OCI-LY3 (cell line): ENCODE measurements at regions not wholly inside any gene's neighbourhood (a gene's known extent, or its start where the extent isn't known, plus 50 kb on each side); places are given as distances from the start of the nearest gene placed in this dataset.

Experiments
- H2AFZ ChIP-seq: fragments of 200-600, 300-600 bp; shearing (Covaris generic); 2 replicates; pipeline ENCODE4 v1.6.0; 2014; ENCODE audit warnings: antibody characterized with exemption, low read depth, low read length
- H3K27ac ChIP-seq: fragments of 200-600, 300-600 bp; sonication (generic); 2 replicates; pipeline ENCODE4 v1.5.1; 2014; ENCODE audit warnings: mild to moderate bottlenecking, low read length, moderate library complexity, mixed read lengths
- H3K27me3 ChIP-seq: fragments of 200-600, 300-600 bp; sonication (generic); 2 replicates; pipeline ENCODE4 v1.6.1; 2014; ENCODE audit warnings: low read depth, low read length, mixed read lengths
- H3K36me3 ChIP-seq: fragments of 200-600, 300-600 bp; sonication (generic); replicated peaks from 2 replicates; pipeline ENCODE3; 2014; ENCODE audit warnings: low read depth, low read length, mixed read lengths
- H3K4me1 ChIP-seq: fragments of 300-600, 200-600 bp; sonication (generic); 2 replicates; pipeline ENCODE4 v1.6.1; 2014; ENCODE audit warnings: low read length, mixed read lengths
- H3K4me2 ChIP-seq: fragments of 200-600, 300-600 bp; sonication (generic); 2 replicates; pipeline ENCODE4 v1.6.1; 2014; ENCODE audit warnings: low read length, mixed read lengths
- H3K4me3 ChIP-seq: fragments of 300-600, 200-600 bp; sonication (generic); 2 replicates; pipeline ENCODE4 v1.5.1; 2014; ENCODE audit warnings: antibody characterized with exemption, mild to moderate bottlenecking, low read length, moderate library complexity
- H3K79me2 ChIP-seq: fragments of 300-600, 200-600 bp; shearing (Covaris generic); 2 replicates; pipeline ENCODE4 v1.6.1; 2014; ENCODE audit warnings: mild to moderate bottlenecking, low read length, mixed read lengths
- H3K9ac ChIP-seq: fragments of 300-600, 200-600 bp; shearing (Covaris generic); 2 replicates; pipeline ENCODE4 v1.6.0; 2014; ENCODE audit warnings: mild to moderate bottlenecking, low read length, moderate library complexity
- H3K9me3 ChIP-seq: fragments of 200-600, 300-600 bp; shearing (Covaris generic); 2 replicates; pipeline ENCODE4 v1.6.1; 2014; ENCODE audit warnings: low read length, mixed read lengths; ENCODE audit not compliant: insufficient read depth
- H4K20me1 ChIP-seq: fragments of 200-600, 300-600 bp; sonication (generic); 2 replicates; pipeline ENCODE4 v1.6.1; 2016; ENCODE audit warnings: low read length, mixed read lengths; ENCODE audit not compliant: insufficient read depth
- CTCF ChIP-seq: fragments of 200-600, 300-600 bp; sonication (generic); IDR thresholded peaks from 2 replicates; pipeline ENCODE4 v1.5.1; 2014; ENCODE audit warnings: antibody characterized with exemption, low read length, low read depth
- EZH2phosphoT487 ChIP-seq: fragments of 200-600 bp; shearing (Covaris generic); IDR thresholded peaks from 2 replicates; pipeline ENCODE4 v1.6.1; 2018; ENCODE audit warnings: antibody characterized with exemption, mixed run types, low read depth

GRCh38 chr17:36673637-36674277 is 72.4 kb downstream of the MRM1 start:
- no peak overlapping the region for H3K4me2 ChIP-seq
- H3K36me3 ChIP-seq: no peaks in the 10 kb centered on the region
- H3K79me2 ChIP-seq: no peaks in the 10 kb centered on the region
- no peak overlapping the region for H3K9ac ChIP-seq
- TF ChIP-seq EZH2phosphoT487 (no peak), CTCF (no peak)
- H3K27ac ChIP-seq: no peak overlapping the region
- no peaks in the 10 kb centered on the region for H3K4me1 ChIP-seq
- no peak overlapping the region for H2AFZ ChIP-seq
- H3K4me3 ChIP-seq: no peak overlapping the region
- H3K27me3 ChIP-seq: no peaks in the 10 kb centered on the region
- no peaks in the 10 kb centered on the region for H4K20me1 ChIP-seq
- H3K9me3 ChIP-seq: no peaks in the 10 kb centered on the region

- no peaks in the 10 kb centered on the region for H3K79me2 ChIP-seq
- no peak overlapping the region for H2AFZ ChIP-seq
- H3K27me3 ChIP-seq: no peaks in the 10 kb centered on the region
- no peak overlapping the region for H3K4me3 ChIP-seq
- no peaks in the 10 kb centered on the region for H3K36me3 ChIP-seq
- TF ChIP-seq CTCF (no peak), EZH2phosphoT487 (no peak)
- no peaks in the 10 kb centered on the region for H4K20me1 ChIP-seq
- no peak overlapping the region for H3K27ac ChIP-seq
- H3K9ac ChIP-seq: no peak overlapping the region
- no peak overlapping the region for H3K4me2 ChIP-seq
- no peaks in the 10 kb centered on the region for H3K9me3 ChIP-seq
- H3K4me1 ChIP-seq: no peaks in the 10 kb centered on the region
Measured at GRCh38 chr17:36674278-36674650, 72.9 kb downstream of the MRM1 start.

GRCh38 chr17:36675250-36675649 is 73.9 kb downstream of the MRM1 start:
- Histone ChIP-seq H3K36me3 (no peaks in the 10 kb centered on the region), H3K27me3 (no peaks in the 10 kb centered on the region), H3K27ac (no peak overlapping the region), H3K4me3 (no peak overlapping the region), H4K20me1 (no peaks in the 10 kb centered on the region), H3K79me2 (no peaks in the 10 kb centered on the region), H3K4me2 (no peak overlapping the region), H2AFZ (no peak overlapping the region), H3K4me1 (no peaks in the 10 kb centered on the region), H3K9ac (no peak overlapping the region), H3K9me3 (no peaks in the 10 kb centered on the region)
- no peak for TF ChIP-seq CTCF
- TF ChIP-seq EZH2phosphoT487: no peak

GRCh38 chr17:36675786-36676185 is 74.4 kb downstream of the MRM1 start:
- no peaks in the 10 kb centered on the region for H3K27me3 ChIP-seq
- no peak for TF ChIP-seq EZH2phosphoT487
- TF ChIP-seq CTCF: no peak
- H3K9ac ChIP-seq: no peak overlapping the region
- no peak overlapping the region for H3K4me2 ChIP-seq
- no peaks in the 10 kb centered on the region for H3K4me1 ChIP-seq
- no peak overlapping the region for H2AFZ ChIP-seq
- no peaks in the 10 kb centered on the region for H3K79me2 ChIP-seq
- no peaks in the 10 kb centered on the region for H4K20me1 ChIP-seq
- no peak overlapping the region for H3K4me3 ChIP-seq
- no peaks in the 10 kb centered on the region for H3K36me3 ChIP-seq
- no peak overlapping the region for H3K27ac ChIP-seq
- H3K9me3 ChIP-seq: no peaks in the 10 kb centered on the region
